GM18907 (cell line): ENCODE measurements at regions not wholly inside any gene's neighbourhood (a gene's known extent, or its start where the extent isn't known, plus 50 kb on each side); places are given as distances from the start of the nearest gene placed in this dataset.

Experiments
- ATAC-seq: cut with Tn5 transposase; IDR thresholded peaks from one replicate; pipeline ENCODE4 v1.9.1; 2021; ENCODE audit warnings: mild to moderate bottlenecking, moderate library complexity; ENCODE audit not compliant: unreplicated experiment

DNA sequence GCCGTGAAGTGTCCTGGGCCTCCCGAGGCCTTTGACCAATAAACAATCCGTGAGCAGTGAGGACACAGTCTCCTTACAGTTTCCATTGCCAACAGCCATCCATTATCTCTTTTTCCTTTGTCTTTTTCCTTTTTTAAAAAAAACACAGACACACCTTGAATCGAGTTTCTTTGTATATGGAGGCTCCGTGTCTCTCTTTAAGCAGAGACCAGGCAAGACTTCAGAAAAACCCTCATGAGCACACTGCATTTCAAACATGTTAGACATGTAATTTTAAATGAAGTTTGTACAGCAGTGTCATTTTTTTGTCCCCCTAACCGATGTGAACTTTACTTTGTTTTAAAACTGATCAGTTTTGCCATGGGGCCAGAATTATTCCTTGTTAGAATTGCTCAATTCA lies 111.1 kb downstream of the SPTSSA start:
- ATAC-seq, result no peak

- no peak for ATAC-seq
Measured at GRCh38 chr14:34348592-34348991, 113.4 kb downstream of the SPTSSA start.

DNA sequence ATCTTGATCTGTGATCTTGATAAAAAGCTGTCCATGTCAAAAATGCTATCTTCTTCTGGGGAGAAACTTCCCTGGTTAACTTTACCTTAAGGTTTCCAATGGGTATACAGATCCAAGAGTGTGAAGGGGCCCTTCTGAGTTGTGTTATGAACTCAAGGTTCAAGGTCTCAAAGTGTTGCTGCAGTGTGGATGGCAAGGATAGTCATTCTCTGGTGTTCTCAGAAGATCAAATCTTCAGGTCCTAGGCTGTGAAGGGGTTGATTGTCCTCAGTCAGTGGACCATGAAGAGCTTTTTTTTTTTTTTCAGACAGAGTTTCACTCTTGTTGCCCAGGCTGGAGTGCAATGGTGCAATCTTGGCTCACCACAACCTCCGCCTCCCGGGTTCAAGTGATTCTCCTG lies 114.4 kb downstream of the SPTSSA start:
- ATAC-seq, result peak; percentile 90

DNA sequence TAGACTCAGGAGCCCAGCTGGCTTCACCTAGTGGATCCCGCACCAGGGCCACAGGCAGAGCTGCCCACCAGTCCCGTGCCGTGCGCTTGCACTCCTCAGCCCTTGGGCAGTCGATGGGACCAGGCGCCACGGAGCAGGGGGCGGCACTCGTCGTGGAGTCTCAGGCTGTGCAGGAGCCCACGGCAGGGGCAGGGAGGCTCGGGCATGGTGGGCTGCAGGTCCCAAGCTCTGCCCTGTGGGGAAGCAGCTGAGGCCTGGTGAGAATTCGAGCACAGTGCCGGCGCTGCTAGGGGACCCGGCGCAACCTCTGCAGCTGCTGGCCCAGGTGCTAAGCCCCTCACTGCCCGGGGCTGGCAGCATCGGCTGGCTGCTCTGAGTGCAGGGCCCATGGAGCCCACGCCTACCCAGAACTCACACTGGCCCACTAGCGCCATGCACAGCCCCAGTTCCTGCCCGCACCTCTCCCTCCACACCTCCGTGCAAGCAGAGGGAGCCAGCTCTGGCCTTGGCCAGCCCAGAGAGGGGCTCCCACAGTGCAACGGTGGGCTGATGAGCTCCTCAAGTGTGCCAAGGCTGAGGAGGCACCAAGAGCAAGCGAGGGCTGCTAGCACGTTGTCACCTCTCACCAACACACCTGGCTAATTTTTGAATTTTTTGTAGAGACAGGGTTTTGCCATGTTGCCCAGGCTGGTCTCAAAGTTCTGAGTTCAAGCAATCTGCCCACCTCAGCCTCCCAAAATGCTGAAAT lies 116.1 kb downstream of the SPTSSA start:
- no peak for ATAC-seq

DNA sequence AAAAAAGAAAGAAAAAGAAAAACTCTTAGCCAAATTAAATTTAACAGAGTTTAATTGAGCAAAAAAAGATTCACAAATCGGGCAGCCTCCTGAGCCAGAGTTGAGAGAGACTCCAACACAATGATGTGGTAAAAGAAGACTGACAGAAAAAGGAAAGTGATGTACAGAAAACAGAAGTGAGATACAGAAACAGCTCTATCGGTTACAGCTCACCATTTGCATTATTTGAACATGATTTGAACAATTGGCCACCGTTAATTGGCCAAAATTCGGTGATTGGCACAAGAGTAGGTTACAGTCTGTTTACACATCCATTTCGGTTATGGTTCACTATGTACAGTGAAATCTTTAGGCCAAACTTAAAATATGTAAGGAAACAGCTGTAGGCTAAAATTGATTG lies 117.7 kb downstream of the SPTSSA start:
- no peak for ATAC-seq

DNA sequence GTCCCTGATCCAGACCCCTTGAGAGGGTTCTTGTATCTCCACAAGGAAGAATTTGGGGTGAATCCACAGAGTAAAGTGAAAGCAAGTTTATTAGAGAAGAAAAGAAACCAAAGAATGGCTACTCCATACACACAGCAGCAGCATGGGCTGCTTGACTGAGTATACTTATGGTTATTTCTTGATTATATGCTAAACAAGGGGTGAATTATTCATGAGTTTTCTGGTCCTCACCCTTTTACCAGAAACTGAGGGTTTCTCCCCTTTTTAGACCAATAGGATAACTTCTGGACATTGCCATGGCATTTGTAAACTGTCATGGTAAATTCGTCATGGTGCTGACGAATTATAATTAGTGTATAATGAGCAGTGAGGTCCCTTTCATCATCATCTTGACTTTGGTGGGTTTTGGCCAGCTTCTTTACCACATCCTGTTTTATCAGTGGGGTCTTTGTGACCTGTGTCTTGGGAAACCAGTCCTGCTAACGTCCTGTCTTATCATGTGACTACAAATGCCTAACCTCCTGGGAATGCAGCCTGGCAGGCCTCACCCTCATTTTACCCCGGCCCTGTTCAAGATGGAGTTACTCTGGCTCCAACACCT lies 121.9 kb downstream of the SPTSSA start:
- ATAC-seq, result no peak

DNA sequence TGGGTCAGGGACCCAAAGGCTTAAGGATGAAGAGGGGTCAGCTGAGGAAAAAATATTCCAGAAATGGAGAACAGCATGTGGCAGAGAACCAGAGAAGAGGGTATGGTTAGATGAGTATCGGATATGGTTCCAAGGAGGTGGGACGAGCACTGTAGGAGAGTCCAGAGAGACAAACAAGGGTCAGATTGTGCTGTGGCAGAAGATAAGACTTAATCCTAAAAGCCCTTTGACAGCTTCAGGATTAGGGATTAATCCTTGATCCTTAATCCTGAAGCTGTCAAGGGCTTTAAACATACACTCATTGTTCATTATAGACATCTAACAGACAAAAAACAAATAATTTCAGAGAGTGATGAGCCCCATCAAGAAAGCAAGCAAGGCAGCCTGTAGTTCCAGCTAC lies 124.0 kb downstream of the SPTSSA start:
- no peak for ATAC-seq

DNA sequence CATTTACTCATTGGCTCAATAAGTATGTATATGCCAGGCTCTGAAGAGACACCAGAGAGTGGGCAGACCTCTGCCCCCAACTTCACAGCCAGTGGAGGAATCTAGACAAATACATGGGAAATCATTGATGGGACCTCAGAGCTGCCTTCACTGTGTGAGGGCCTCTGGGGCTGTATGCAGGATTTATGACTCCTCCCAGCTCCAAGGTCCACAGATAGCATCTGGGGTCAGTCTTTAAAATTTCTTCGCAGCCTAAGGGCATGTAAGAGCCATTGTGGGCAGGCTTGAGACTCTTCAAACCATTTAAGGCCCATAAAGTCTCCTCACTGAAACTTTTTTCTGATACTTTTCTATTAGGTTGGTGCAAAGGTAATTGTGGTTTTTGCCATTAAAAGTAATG lies 125.5 kb downstream of the SPTSSA start:
- ATAC-seq, result no peak

DNA sequence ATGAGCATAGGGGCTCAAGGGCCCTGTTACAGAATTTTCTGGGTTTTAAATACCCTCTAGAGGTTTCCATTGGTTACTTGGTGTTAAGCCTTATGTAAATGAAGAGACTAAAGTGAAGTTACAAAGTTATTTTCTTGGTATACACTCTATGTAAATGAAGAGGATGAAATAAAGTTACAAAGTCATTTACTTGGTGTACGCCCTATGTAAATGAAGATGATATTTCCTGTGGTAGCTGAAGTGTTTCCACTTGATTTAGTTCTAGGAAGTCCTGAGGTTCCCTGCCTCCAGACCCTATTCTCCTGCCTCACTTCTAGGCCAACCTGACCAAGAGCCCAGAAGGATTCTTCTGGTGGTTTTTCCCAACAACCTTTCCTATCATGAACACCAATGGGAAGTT lies 126.1 kb downstream of the SPTSSA start:
- ATAC-seq, result no peak

DNA sequence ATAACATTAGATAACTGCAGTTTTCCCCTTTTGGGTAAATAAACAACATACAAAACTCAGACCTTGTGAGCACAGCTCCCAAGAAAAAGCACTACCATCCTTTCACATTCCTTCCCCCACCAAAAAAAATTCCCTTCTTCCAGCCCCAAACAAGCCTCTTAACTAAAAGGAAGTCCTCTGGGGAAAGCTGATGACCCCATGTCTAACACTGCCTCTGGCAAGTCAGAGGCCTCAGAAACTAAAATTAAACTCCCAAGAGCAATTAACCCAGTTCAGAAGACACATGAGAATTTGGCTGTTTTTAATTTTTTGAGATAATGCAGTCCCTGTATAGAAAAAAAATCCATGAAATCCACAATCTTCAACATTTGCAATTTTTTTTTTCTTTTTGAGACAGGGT lies 127.7 kb downstream of the SPTSSA start:
- no peak for ATAC-seq

DNA sequence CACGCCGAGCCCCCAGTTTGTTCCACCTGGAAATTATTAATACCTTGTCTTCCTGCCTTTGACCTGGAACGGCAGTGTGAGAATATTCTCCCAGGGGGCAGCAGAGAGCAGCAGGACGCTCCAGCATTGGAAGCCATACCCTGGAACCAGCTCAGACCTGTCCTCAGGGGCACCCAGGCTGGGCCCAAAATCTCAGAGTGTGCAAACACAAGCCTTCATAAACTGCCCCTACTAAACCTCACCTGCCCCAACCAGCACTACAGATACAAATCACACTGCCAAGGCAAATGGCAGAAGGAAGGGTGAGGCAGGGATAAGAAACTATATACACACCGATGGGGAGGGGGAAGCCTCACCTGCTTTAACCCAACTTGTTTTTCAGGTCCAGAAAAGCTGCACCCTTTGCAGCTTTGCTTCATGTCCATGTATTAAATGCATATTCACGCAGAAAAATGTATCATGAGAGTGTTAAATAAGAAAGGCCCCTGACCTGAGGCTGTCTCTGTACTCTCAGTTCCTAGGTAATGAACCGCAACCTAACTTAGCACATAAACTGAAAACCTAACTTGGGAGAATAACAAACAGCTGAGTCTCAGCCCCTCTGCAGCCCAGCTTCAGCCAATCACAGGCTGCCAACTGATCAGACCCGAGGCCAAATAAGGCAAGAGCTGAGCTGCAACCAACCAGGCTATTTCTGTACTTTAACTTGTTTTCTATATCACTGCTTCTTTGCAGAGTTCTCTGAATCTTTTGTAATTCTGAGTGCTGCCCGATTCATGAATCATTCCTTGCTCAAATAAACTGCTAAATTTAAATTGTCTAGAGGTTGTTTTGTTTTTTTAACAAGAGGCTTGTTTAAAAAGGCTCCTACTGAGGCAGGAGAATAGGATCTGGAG lies 130.1 kb downstream of the SPTSSA start:
- peak; percentile 87 for ATAC-seq

DNA sequence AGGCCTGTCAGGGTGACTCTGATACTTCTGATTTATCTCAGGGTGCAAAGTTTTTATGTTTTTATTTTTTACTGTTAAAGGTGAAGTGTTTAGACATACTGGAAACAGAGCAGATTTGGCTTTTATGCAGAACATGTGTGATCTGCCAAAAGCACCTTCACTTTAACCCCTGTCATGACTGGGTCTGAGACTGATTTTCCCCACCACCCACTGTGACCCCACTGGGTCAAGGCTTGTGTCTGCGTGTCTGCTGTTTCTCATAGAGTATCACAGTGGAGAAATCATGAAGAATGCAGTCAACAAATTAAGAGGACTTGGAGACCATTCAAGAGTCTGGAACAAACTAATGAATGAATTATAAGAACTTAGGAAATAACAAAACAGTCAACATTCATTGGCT lies 131.2 kb downstream of the SPTSSA start:
- no peak for ATAC-seq

DNA sequence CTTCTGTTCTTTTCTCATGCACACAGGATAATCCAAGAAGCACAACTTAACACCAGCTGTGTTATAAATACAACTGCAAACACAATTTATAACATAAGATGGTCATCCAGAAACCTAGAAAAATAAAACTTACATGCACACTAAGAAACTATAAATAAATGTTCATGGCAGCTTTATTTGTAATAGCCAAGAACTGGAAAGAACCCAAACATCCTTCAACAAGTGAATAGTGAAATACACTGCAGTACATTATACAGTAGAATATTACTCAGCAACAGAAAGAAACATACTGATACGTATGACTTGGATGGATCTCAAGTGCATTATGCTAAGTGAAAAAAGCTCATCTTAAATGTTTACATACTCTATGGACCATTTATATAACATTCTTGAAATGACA lies 132.7 kb downstream of the SPTSSA start:
- ATAC-seq, result no peak

DNA sequence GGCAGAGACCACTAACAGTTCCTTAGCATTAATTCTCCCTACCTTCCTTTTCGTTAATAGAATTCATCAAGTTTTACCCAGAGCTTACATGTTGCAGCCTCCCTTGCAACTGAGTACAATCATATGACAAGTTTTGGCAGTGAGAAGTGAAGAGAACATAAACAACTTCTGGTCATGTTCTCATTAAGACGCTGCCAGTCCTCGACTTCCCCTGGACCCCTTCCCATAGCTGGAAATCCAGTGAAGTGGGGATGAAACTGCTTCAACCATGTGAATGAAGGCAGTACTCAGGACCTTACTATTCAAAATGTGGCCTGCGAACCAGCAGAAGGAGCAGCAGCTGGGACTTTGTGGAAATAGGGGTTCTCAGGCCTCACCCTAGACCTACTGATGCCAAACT lies 133.9 kb downstream of the SPTSSA start:
- ATAC-seq, result no peak

DNA sequence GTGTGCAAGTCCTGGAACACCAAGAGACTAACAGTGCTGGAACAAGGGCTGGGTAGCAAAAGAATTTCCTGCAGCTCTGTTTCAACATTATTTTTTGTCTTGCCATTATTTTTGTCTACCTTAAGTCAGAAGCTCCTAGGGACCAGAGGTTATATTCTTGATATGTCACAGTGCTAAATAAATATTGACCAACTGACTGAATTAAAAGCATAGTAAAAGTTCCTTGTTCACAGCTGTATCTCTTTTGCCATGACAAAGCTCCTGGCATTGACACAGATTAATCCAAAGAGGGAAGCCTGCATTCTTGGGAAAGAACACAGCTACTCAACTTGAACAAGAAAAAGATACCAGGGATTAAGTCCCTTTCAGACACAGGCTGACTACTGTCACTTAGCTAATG lies 136.5 kb downstream of the SPTSSA start:
- no peak for ATAC-seq

DNA sequence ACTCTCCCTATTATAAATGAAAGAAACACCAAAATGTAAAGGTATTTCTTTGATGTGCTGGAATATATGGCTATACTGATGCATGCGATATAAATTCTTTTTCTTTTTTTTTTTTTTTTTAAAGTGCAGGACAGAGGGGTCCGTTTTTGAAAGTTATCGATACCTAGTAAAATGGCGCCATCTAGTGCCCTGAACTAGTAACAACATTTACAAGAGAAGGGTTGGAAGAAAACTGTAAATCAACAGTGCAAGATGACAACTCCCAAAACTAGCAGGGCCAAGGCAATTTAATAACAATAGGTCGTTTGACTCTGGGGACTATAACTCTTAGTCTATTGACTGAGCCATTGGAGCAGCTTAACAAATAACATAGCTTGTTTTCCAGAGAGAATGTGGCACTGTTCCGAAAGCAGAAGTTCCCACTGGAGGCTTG lies 137.7 kb downstream of the SPTSSA start:
- no peak for ATAC-seq

- ATAC-seq, result peak; percentile 77
Measured at GRCh38 chr14:34322940-34323418, 139.1 kb downstream of the SPTSSA start.

GRCh38 chr14:34319140-34319539 lies 142.9 kb downstream of the SPTSSA start:
- no peak for ATAC-seq

GRCh38 chr14:34318014-34318413 lies 144.0 kb downstream of the SPTSSA start:
- ATAC-seq, result no peak

- ATAC-seq, result no peak
Measured at GRCh38 chr14:34310724-34311123, 151.3 kb downstream of the SPTSSA start.

DNA sequence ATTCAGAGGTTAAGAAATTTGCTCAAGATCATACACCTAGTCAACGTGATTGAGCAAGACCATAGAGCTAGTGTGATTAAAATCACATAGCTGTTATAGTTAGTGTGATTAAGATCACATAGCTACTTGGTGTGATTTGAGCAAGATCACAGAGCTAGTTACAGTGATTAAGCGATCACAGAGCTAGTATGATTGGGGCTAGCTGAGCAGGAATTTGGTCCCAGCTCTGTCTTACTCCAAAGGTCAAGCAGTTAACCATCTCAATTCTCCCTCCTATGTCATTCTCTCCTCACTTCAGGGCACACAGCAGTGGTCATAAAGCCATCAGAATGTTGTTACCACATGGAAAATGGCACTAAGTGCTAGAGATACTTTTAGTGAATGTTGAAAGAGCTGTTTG lies 158.2 kb downstream of the SPTSSA start:
- no peak for ATAC-seq

DNA sequence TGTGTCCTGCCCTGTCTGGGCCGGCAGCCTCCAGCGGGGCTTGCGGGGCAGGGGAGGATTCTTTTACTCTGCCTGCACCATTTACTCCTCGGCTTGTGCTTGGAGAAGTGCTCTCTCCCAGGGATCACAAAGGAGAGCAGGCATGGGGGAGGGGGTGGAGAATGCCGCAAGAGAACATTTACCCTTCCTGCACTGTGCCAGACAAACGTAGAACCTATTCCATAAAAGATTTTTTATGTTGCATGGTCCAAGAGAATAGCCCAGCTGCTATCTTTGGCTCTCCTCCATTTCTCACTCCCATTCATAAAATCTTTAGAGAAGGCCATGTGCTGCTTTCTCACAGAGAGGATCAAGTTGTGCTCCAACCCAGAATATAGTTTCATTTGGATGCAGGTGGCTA lies 159.4 kb downstream of the SPTSSA start:
- ATAC-seq, result no peak
